Natural killer cell treated with Interleukin-12 subunit alpha and Interleukin-12 subunit beta and Interleukin-15 and Interleukin-18, amount 100 ng/mL, for 72 hours (primary cell): ENCODE measurements at regions not wholly inside any gene's neighbourhood (a gene's known extent, or its start where the extent isn't known, plus 50 kb on each side); places are given as distances from the start of the nearest gene placed in this dataset.
A peak's percentile ranks its signal among the peaks of the same experiment; 100 is the strongest.

ENCODE experiments used
- ATAC-seq, 2 donors: fragments of 150-1000 bp; cut with Tn5 transposase in 1 of 2; sonication (Bioruptor Pico), chemical (Tn5 transposase) in 1 of 2; 2 replicates each; pipeline ENCODE4 v1.10.0; 2021
- DNase-seq: peaks from one replicate; pipeline ENCODE4 v3.0.0; 2022; ENCODE audit warnings: low spot score
- H3K27ac Mint-ChIP-seq, 2 donors: 1 replicate in 1 of 2; 2 replicates in 1 of 2; pipeline ENCODE4 v1.8.0; 2022; ENCODE audit warnings: mixed read lengths in 2 of 2, mild to moderate bottlenecking in 1 of 2, moderate library complexity in 1 of 2
- H3K27me3 Mint-ChIP-seq, 2 donors: 1 replicate in 1 of 2; 2 replicates in 1 of 2; pipeline ENCODE4 v1.8.0; 2022; ENCODE audit warnings: mixed read lengths in 2 of 2
- H3K36me3 Mint-ChIP-seq: one replicate; pipeline ENCODE4 v1.8.0; 2022; ENCODE audit warnings: mixed read lengths
- H3K4me1 Mint-ChIP-seq, 2 donors: 1 replicate in 1 of 2; 2 replicates in 1 of 2; pipeline ENCODE4 v1.8.0; 2022; ENCODE audit warnings: low read depth in 2 of 2, mixed read lengths in 2 of 2, mild to moderate bottlenecking in 1 of 2
- H3K4me3 Mint-ChIP-seq: one replicate; pipeline ENCODE4 v1.8.0; 2022; ENCODE audit warnings: mixed read lengths
- H3K9me3 Mint-ChIP-seq: 2 replicates; pipeline ENCODE4 v1.8.0; 2022; ENCODE audit warnings: mixed read lengths

- Mint-ChIP-seq H3K36me3 (no peaks in the 10 kb centered on the region), H3K4me3 (no peak overlapping the region), H3K4me1 (no peaks in the 10 kb centered on the region), H3K27me3 (peaks cover 38 to 64% of the 10 kb centered on the region in 2 donors), H3K9me3 (no peaks in the 10 kb centered on the region), H3K27ac (no peak overlapping the region)
- DNase-seq, result no peak
- ATAC-seq, result no peak
These were observed 137.1 kb upstream of the VRK1 start for GRCh38 chr14:96660123-96660522.

GRCh38 chr14:96660667-96661066 lies 136.5 kb upstream of the VRK1 start:
- DNase-seq (no peak), ATAC-seq (no peak)
- Mint-ChIP-seq H3K27me3 (peaks cover 34 to 63% of the 10 kb centered on the region in 2 donors), H3K27ac (no peak overlapping the region), H3K9me3 (no peaks in the 10 kb centered on the region), H3K36me3 (no peaks in the 10 kb centered on the region), H3K4me3 (no peak overlapping the region), H3K4me1 (no peaks in the 10 kb centered on the region)

- Mint-ChIP-seq H3K27ac (no peak overlapping the region), H3K27me3 (peaks cover 34 to 64% of the 10 kb centered on the region in 2 donors), H3K9me3 (no peaks in the 10 kb centered on the region), H3K4me3 (no peak overlapping the region), H3K4me1 (no peaks in the 10 kb centered on the region), H3K36me3 (no peaks in the 10 kb centered on the region)
- ATAC-seq (peak in 1 of 2 donors; percentile 28), DNase-seq (no peak)
These were observed 135.8 kb upstream of the VRK1 start for GRCh38 chr14:96661244-96661969.

GRCh38 chr14:96662116-96662970 lies 134.8 kb upstream of the VRK1 start:
- ATAC-seq (no peak), DNase-seq (no peak)
- H3K9me3 Mint-ChIP-seq, result no peaks in the 10 kb centered on the region
- no peak overlapping the region for H3K4me3 Mint-ChIP-seq
- H3K36me3 Mint-ChIP-seq, result no peaks in the 10 kb centered on the region
- H3K27ac Mint-ChIP-seq, result no peak overlapping the region
- peaks cover 34 to 64% of the 10 kb centered on the region in 2 donors for H3K27me3 Mint-ChIP-seq
- H3K4me1 Mint-ChIP-seq, result no peaks in the 10 kb centered on the region

- H3K36me3 Mint-ChIP-seq, result no peaks in the 10 kb centered on the region
These were observed 134.1 kb upstream of the VRK1 start for GRCh38 chr14:96663076-96663475.

GRCh38 chr14:96663491-96664067 lies 133.6 kb upstream of the VRK1 start:
- Mint-ChIP-seq H3K4me1 (no peaks in the 10 kb centered on the region), H3K27ac (no peak overlapping the region), H3K36me3 (no peaks in the 10 kb centered on the region), H3K4me3 (no peak overlapping the region), H3K9me3 (no peaks in the 10 kb centered on the region), H3K27me3 (peaks cover 36 to 64% of the 10 kb centered on the region in 2 donors)
- ATAC-seq, result no peak
- no peak for DNase-seq

More at GRCh38 chr14:96663076-96663475, 134.1 kb upstream of the VRK1 start:
- DNase-seq (no peak), ATAC-seq (no peak)
- H3K4me3 Mint-ChIP-seq, result no peak overlapping the region
- no peaks in the 10 kb centered on the region for H3K4me1 Mint-ChIP-seq
- no peak overlapping the region for H3K27ac Mint-ChIP-seq
- no peaks in the 10 kb centered on the region for H3K9me3 Mint-ChIP-seq
- H3K27me3 Mint-ChIP-seq, result peaks cover 33 to 60% of the 10 kb centered on the region in 2 donors

- Mint-ChIP-seq H3K27ac (no peak overlapping the region), H3K4me1 (no peaks in the 10 kb centered on the region), H3K36me3 (no peaks in the 10 kb centered on the region), H3K27me3 (peaks cover 26 to 43% of the 10 kb centered on the region in 2 donors), H3K4me3 (no peak overlapping the region), H3K9me3 (no peaks in the 10 kb centered on the region)
- ATAC-seq (no peak), DNase-seq (no peak)
These were observed 131.1 kb upstream of the VRK1 start for GRCh38 chr14:96666088-96666487.

GRCh38 chr14:96670391-96670790 lies 126.8 kb upstream of the VRK1 start:
- Mint-ChIP-seq H3K4me3 (no peak overlapping the region), H3K9me3 (no peaks in the 10 kb centered on the region), H3K4me1 (no peaks in the 10 kb centered on the region), H3K27ac (no peak overlapping the region), H3K27me3 (peaks cover 27 to 37% of the 10 kb centered on the region in 2 donors), H3K36me3 (no peaks in the 10 kb centered on the region)
- ATAC-seq (no peak), DNase-seq (no peak)

GRCh38 chr14:96671218-96671617 lies 126.0 kb upstream of the VRK1 start:
- no peak overlapping the region for H3K27ac Mint-ChIP-seq
- ATAC-seq (no peak), DNase-seq (no peak)
- no peak overlapping the region for H3K4me3 Mint-ChIP-seq
- no peaks in the 10 kb centered on the region for H3K9me3 Mint-ChIP-seq
- H3K4me1 Mint-ChIP-seq, result no peaks in the 10 kb centered on the region
- no peaks in the 10 kb centered on the region for H3K36me3 Mint-ChIP-seq
- peaks cover 27 to 35% of the 10 kb centered on the region in 2 donors for H3K27me3 Mint-ChIP-seq

- no peak overlapping the region for H3K4me3 Mint-ChIP-seq
- no peaks in the 10 kb centered on the region for H3K36me3 Mint-ChIP-seq
- DNase-seq (no peak), ATAC-seq (no peak)
- H3K9me3 Mint-ChIP-seq, result no peaks in the 10 kb centered on the region
- peaks cover 32 to 37% of the 10 kb centered on the region in 2 donors for H3K27me3 Mint-ChIP-seq
- H3K27ac Mint-ChIP-seq, result no peak overlapping the region
- no peaks in the 10 kb centered on the region for H3K4me1 Mint-ChIP-seq
These were observed 123.5 kb upstream of the VRK1 start for GRCh38 chr14:96673706-96674105.

- no peaks in the 10 kb centered on the region for H3K36me3 Mint-ChIP-seq
- no peak for DNase-seq
- H3K4me3 Mint-ChIP-seq, result no peak overlapping the region
- peaks cover 31 to 35% of the 10 kb centered on the region in 2 donors for H3K27me3 Mint-ChIP-seq
- H3K4me1 Mint-ChIP-seq, result no peaks in the 10 kb centered on the region
- H3K9me3 Mint-ChIP-seq, result no peaks in the 10 kb centered on the region
- ATAC-seq, result no peak
- no peak overlapping the region for H3K27ac Mint-ChIP-seq
These were observed 123.1 kb upstream of the VRK1 start for GRCh38 chr14:96674121-96674520.

- Mint-ChIP-seq H3K9me3 (no peaks in the 10 kb centered on the region), H3K27me3 (peaks cover 28 to 35% of the 10 kb centered on the region in 2 donors), H3K4me1 (no peaks in the 10 kb centered on the region), H3K36me3 (no peaks in the 10 kb centered on the region), H3K27ac (no peak overlapping the region), H3K4me3 (no peak overlapping the region)
- DNase-seq (no peak), ATAC-seq (no peak)
These were observed 121.0 kb upstream of the VRK1 start for GRCh38 chr14:96676166-96676565.

GRCh38 chr14:96681829-96682228 lies 115.4 kb upstream of the VRK1 start:
- Mint-ChIP-seq H3K36me3 (no peaks in the 10 kb centered on the region), H3K27me3 (peaks cover 26% of the 10 kb centered on the region in 2 donors), H3K9me3 (no peaks in the 10 kb centered on the region), H3K4me1 (peaks cover 0 to 2% of the 10 kb centered on the region in 2 donors), H3K27ac (no peak overlapping the region), H3K4me3 (no peak overlapping the region)
- ATAC-seq (no peak), DNase-seq (peak; percentile 8)

GRCh38 chr14:96682401-96682800 lies 114.8 kb upstream of the VRK1 start:
- Mint-ChIP-seq H3K4me3 (no peak overlapping the region), H3K27me3 (peaks cover 21 to 23% of the 10 kb centered on the region in 2 donors), H3K4me1 (peaks cover 0 to 2% of the 10 kb centered on the region in 2 donors), H3K9me3 (no peaks in the 10 kb centered on the region), H3K27ac (no peak overlapping the region), H3K36me3 (no peaks in the 10 kb centered on the region)
- ATAC-seq, result no peak
- no peak for DNase-seq
